AG09319 (cell line): ENCODE measurements at regions not wholly inside any gene's neighbourhood (a gene's known extent, or its start where the extent isn't known, plus 50 kb on each side); places are given as distances from the start of the nearest gene placed in this dataset.

Source experiments
- DNase-seq: peaks from one replicate; pipeline ENCODE4 v3.0.0-alpha.2; 2010; ENCODE audit warnings: low read depth; ENCODE audit errors: extremely low read depth
- TF ChIP-seq, protein P1 (sequence below): IDR thresholded peaks from 2 replicates; pipeline ENCODE4 v1.5.1; 2011; ENCODE audit warnings: low read depth, mild to moderate bottlenecking, inconsistent platforms, low read length, moderate library complexity

DNA sequence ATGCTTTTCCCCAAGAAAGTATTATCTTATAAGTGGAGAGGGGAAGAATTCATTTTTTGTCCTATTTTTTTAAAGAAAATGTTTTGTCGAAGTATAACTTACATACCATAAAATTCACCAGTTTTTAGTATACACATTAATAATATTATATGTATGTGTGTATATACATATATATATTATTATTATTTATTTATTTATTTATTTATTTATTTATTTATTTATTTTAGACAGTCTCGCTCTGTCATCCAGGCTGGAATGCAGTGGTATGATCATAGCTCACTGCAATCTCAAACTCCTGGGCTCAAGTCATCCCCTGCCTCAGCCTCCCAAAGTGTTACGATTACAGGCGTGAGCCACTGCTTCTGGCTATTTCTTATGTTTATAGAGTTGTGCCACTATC is 334.1 kb downstream of the ZNF674 start:
- TF ChIP-seq, protein P1, sequence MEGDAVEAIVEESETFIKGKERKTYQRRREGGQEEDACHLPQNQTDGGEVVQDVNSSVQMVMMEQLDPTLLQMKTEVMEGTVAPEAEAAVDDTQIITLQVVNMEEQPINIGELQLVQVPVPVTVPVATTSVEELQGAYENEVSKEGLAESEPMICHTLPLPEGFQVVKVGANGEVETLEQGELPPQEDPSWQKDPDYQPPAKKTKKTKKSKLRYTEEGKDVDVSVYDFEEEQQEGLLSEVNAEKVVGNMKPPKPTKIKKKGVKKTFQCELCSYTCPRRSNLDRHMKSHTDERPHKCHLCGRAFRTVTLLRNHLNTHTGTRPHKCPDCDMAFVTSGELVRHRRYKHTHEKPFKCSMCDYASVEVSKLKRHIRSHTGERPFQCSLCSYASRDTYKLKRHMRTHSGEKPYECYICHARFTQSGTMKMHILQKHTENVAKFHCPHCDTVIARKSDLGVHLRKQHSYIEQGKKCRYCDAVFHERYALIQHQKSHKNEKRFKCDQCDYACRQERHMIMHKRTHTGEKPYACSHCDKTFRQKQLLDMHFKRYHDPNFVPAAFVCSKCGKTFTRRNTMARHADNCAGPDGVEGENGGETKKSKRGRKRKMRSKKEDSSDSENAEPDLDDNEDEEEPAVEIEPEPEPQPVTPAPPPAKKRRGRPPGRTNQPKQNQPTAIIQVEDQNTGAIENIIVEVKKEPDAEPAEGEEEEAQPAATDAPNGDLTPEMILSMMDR, result no peak
- no peak for DNase-seq

DNA sequence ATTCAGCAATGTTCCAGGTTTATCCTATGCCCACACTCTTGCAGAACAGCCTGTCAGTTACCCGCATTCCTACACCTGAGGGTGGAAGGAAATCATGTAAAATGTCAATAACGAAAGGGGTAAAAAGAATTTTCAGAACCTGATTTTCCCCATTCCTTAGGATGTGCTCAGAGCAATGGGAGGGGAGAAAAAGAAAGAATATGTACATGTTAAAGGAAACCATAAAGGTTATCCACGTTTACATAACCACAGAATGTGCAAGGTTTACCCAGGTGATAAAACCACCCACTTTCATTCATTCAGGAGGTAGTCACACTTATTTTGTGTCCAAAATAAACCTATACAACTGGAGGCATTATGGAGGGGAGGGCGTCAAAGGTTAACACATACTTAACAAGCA is 335.5 kb downstream of the ZNF674 start:
- TF ChIP-seq, protein P1, result no peak
- DNase-seq, result no peak

DNA sequence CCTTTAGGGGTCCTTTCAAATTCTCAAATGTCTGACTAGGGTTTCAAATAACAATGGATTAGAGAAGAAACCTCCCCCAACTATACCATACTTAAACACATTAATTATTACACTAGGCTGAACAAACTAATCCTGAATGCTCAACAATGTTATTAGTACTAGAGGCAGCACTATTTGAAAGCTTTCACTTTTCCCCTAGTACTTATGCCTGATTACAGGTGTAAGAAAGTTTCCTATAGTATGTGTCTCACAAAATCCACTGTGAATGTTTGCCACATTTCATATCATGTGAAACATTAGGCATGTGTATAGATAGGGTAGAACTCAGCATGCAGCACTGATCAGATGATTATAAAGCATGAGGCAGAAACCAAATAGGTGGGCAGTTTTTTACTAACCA is 336.2 kb downstream of the ZNF674 start:
- no peak for DNase-seq
- TF ChIP-seq, protein P1, result no peak

DNA sequence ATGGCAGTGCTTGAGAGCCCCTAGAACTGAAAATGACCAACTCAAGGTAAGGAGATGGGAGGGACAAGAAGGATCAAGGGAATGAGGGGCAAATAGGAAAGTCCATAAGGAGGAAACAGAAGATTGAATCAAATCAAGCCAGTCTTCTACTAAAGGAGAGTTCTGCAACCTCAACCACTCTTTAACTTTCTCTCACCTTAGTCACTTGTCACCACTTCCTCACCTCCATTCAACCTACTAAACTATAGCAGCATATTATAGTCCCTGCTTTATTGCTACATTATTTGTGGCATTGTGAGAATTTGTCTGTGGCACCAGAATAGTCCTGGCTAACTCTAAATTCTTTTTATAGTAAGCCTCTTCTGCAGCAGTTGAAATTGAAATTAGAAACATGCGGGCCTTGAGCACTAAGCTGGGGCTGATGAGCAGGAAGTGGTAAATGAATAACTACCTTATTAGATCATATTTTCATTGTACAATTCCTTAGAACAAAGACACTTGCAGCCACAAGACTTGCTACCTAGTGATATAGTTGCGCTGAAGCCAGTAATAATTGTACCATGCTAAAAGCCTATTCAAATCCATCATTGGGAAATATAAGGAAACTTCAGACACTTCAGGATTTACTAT is 336.9 kb downstream of the ZNF674 start:
- DNase-seq, result no peak

DNA sequence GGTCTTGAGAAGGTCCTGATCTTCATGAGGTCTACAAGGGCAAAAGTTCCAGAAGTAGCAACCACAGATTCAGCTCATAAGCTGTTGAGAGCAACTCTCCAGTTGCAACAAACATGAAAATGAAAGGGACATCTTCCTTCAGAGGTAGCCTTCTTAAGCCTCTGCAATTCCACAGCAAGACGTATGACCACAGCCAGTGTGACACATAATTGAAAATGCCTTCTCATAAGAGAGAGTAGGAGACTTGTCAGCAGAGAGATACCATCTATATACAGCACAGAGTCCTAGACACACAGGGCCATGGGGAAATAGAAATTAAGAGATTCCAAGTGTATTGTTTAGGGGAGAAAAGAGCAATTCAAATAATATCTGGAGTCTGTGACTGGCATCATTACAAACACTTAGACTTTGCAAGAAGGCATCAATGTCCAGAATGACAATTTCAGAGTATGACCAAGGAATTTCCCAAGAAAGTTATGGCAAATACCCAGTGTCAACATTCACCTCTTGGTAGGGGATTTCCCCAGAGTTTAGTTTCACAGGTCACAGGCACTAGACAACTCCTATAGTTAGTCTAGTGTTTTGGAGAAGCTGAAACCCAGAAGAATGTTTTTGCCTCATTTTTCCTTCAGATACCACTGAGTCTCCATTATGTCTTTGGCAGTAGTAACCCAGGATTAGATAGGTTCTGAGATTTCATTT is 340.3 kb downstream of the ZNF674 start:
- DNase-seq, result no peak
- TF ChIP-seq, protein P1, result no peak

More for the DNA sequence above, 336.9 kb downstream of the ZNF674 start:
- TF ChIP-seq, protein P1, result no peak

DNA sequence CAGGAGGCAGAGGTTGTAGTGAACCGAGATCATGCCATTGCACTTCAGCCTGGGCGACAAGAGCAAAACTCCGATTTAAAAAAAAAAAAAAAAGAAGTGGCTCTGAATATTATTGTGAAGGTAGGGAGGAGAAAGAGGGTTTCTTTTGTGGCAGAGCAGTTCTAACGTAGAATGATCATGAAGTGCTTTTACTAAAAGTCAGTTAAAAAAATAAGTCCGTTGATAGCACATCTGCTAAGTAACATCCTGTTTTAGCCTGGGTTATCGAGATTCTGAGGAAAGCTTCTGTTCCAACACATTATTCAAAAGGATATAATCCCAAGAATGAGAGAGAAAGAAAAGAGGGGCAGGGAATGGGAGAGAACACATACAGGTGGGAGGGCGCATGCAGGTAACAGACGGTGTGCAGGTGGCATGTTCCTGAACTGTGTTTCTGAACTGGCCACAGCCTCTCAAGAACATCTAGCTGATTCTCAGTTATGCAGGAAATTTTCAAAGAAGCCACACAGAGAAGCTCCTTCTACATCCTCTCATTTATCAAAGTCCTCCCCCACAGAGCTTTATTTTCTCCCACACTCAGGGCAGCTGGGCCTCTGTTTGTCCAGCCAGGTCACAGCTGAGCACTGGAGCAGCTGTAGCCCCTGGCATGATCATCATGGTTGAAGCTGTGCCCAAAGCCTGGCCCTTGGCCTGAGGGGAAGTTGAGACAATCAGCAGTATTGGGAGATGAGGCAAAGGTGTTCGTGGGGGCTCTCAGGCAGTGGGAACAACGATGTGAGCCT is 342.3 kb downstream of the ZNF674 start:
- DNase-seq, result no peak
- TF ChIP-seq, protein P1, result no peak

DNA sequence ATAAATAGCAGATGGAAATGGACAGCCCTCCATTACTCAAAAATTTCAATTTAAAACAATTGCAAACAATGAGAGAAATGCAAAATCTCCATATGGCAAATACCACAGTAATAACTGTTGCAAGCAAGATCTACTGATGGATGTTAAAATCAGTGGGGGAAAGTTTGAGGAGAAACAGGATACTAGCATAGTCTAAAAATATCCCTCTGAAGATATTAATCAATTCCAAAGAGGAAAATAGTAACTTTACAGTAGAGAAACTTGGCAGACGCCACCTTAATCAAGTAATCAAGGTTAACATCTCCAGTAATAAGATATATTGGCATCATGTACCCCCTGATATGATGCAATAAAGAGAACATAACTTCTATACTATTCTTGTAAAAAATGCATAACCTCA is 344.8 kb downstream of the ZNF674 start:
- no peak for DNase-seq

More for the DNA sequence above, 344.8 kb downstream of the ZNF674 start:
- TF ChIP-seq, protein P1, result no peak
